ENCODE measurements at regions not wholly inside any gene's neighbourhood (a gene's known extent, or its start where the extent isn't known, plus 50 kb on each side); places are given as distances from the start of the nearest gene placed in this dataset.

GRCh38 chr3:66574091-66574490 lies 73.3 kb upstream of the LRIG1 start:
- H3K27me3 ChIP-seq = no peaks in the 10 kb centered on the region
- no peak for TF ChIP-seq CTCF (IDR thresholded peaks at IDR 0.05)
- no peak overlapping the region for H3K27ac ChIP-seq
- H3K4me3 ChIP-seq = no peak overlapping the region
- WGBS, 2 donors = 70 to 80% methylated on average over 2 of the region's 2 CpGs
- H3K4me1 ChIP-seq = peaks cover 0 to 3% (median 0%) of the 10 kb centered on the region in 3 donors
- ATAC-seq (no peak), DNase-seq (no peak), FAIRE-seq (no peak)
- intact Hi-C loops (cut with DNase I) = no loop called here
- H3K36me3 ChIP-seq = no peaks in the 10 kb centered on the region
- H3K9me3 ChIP-seq = no peaks in the 10 kb centered on the region

GRCh38 chr3:66577426-66578203 lies 76.8 kb upstream of the LRIG1 start:
- intact Hi-C loops (cut with DNase I) = no loop called here
- Histone ChIP-seq H3K9me3 (no peaks in the 10 kb centered on the region), H3K4me3 (no peak overlapping the region), H3K4me1 (peaks cover 0 to 3% (median 0%) of the 10 kb centered on the region in 3 donors), H3K36me3 (no peaks in the 10 kb centered on the region), H3K27ac (no peak overlapping the region), H3K27me3 (no peaks in the 10 kb centered on the region)
- 46 to 52% methylated on average over 7 of the region's 7 CpGs for WGBS, 2 donors
- no peak for DNase-seq
- peak in 1 of 4 donors; percentile 30 for ATAC-seq
- TF ChIP-seq CTCF (IDR thresholded peaks at IDR 0.05) = no peak
- no peak for FAIRE-seq

GRCh38 chr3:66581256-66581655 lies 80.4 kb upstream of the LRIG1 start:
- no peak for DNase-seq
- Histone ChIP-seq H3K4me3 (no peak overlapping the region), H3K9me3 (no peaks in the 10 kb centered on the region), H3K27me3 (no peaks in the 10 kb centered on the region), H3K4me1 (peaks cover 0 to 3% (median 0%) of the 10 kb centered on the region in 3 donors), H3K27ac (no peak overlapping the region), H3K36me3 (no peaks in the 10 kb centered on the region)
- TF ChIP-seq CTCF (IDR thresholded peaks at IDR 0.05) = no peak
- 82 to 89% methylated on average over 6 of the region's 6 CpGs for WGBS, 2 donors
- intact Hi-C loops (cut with DNase I) = no loop called here
- FAIRE-seq = no peak
- ATAC-seq = no peak

- H3K4me1 ChIP-seq = peaks cover 0 to 2% (median 0%) of the 10 kb centered on the region in 3 donors
- FAIRE-seq (no peak), ATAC-seq (no peak), DNase-seq (no peak)
- H3K27ac ChIP-seq = no peak overlapping the region
- no peaks in the 10 kb centered on the region for H3K27me3 ChIP-seq
- intact Hi-C loops (cut with DNase I) = no loop called here
- H3K4me3 ChIP-seq = no peak overlapping the region
- no peaks in the 10 kb centered on the region for H3K9me3 ChIP-seq
- 90 to 91% methylated on average over 24 of the region's 24 CpGs for WGBS, 2 donors
- no peaks in the 10 kb centered on the region for H3K36me3 ChIP-seq
- TF ChIP-seq CTCF (IDR thresholded peaks at IDR 0.05) = no peak
Observed at GRCh38 chr3:66582721-66583423, 82.0 kb upstream of the LRIG1 start.
